ENCODE measurements at regions not wholly inside any gene's neighbourhood (a gene's known extent, or its start where the extent isn't known, plus 50 kb on each side); places are given as distances from the start of the nearest gene placed in this dataset.

- no peak overlapping the region for H3K27ac ChIP-seq
- TF ChIP-seq ZFX (IDR thresholded peaks at IDR 0.05): no peak
- no peak for TF ChIP-seq CTCF (conservative IDR thresholded peaks at IDR 0.05)
Observed at GRCh38 chr1:91122106-91122717, 100.4 kb upstream of the ZNF644 start.

- H3K27ac ChIP-seq: no peak overlapping the region
- TF ChIP-seq ZFX (IDR thresholded peaks at IDR 0.05) (no peak), CTCF (conservative IDR thresholded peaks at IDR 0.05) (no peak)
Observed at GRCh38 chr1:91121366-91121765, 99.5 kb upstream of the ZNF644 start.

GRCh38 chr1:91120936-91121335 lies 99.1 kb upstream of the ZNF644 start:
- H3K27ac ChIP-seq: no peak overlapping the region
- TF ChIP-seq ZFX (IDR thresholded peaks at IDR 0.05): no peak
- no peak for TF ChIP-seq CTCF (conservative IDR thresholded peaks at IDR 0.05)

- no peak overlapping the region for H3K27ac ChIP-seq
- TF ChIP-seq CTCF (conservative IDR thresholded peaks at IDR 0.05) (no peak), ZFX (IDR thresholded peaks at IDR 0.05) (no peak)
Observed at GRCh38 chr1:91120421-91120820, 98.6 kb upstream of the ZNF644 start.

GRCh38 chr1:91104712-91105111 lies 82.9 kb upstream of the ZNF644 start:
- no peak for TF ChIP-seq CTCF (conservative IDR thresholded peaks at IDR 0.05)
- no peak for TF ChIP-seq ZFX (IDR thresholded peaks at IDR 0.05)
- H3K27ac ChIP-seq: no peak overlapping the region

DNA sequence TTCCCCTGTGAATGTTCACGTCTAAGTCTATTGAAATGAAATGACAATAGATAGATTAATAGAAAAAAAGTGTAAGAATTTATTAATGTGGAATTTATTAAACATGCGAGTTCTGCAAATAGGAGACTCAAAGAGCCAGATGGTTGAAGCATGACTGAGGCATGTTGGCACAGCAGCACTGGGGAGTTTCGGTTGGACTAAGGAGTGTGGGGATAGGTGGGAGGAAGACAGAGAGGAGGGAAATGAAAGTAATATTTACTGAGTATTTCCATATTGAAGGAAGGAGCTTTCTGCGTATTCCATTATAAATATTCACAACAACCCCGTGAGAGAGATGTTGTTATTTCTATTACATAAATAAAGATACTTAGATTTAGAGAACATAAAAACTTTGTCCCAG lies 79.5 kb upstream of the ZNF644 start:
- no peak for TF ChIP-seq CTCF (conservative IDR thresholded peaks at IDR 0.05)
- no peak for TF ChIP-seq ZFX (IDR thresholded peaks at IDR 0.05)
- H3K27ac ChIP-seq: no peak overlapping the region

DNA sequence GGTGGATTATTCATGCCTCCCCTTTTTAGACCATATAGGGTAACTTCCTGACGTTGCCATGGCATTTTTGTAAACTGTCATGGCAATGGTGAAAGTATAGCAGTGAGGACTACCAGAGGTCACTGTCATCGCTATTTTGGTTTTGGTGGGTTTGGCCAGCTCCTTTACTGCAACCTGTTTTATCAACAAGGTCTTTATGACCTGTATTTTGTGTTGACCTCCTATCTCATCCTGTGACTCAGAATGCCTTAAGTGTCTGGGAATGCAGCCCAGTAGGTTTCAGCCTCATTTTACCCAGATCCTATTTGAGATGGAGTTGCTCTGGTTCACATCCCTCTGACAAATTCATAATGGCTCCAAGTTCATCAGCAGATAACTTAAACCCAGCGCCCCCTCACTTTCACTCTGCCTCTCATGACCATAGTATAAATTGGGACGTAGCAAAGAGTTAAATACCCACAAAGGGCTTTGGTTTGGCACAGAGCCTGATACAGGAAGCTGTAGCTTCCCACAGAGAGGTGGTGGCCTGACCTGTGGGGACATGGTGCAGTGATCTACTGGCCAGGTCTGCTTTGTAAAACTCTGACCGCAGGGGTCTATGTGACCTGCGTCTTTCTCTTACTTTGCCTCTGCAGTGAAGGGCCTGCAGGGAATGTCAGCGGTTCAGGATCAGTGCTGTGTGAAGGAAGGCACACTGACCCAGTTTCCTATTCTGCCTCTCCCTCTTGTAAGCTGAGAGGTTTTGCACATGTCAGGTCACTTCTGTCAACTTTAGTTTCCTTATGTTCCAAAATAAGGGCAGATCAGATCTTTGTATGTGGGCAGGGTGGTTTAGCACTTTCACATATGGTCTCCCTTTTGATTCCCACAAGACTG lies 78.1 kb upstream of the ZNF644 start:
- TF ChIP-seq CTCF (conservative IDR thresholded peaks at IDR 0.05) (no peak), ZFX (IDR thresholded peaks at IDR 0.05) (no peak)
- no peak overlapping the region for H3K27ac ChIP-seq
